ENCODE measurements at regions not wholly inside any gene's neighbourhood (a gene's known extent, or its start where the extent isn't known, plus 50 kb on each side); places are given as distances from the start of the nearest gene placed in this dataset.

DNA sequence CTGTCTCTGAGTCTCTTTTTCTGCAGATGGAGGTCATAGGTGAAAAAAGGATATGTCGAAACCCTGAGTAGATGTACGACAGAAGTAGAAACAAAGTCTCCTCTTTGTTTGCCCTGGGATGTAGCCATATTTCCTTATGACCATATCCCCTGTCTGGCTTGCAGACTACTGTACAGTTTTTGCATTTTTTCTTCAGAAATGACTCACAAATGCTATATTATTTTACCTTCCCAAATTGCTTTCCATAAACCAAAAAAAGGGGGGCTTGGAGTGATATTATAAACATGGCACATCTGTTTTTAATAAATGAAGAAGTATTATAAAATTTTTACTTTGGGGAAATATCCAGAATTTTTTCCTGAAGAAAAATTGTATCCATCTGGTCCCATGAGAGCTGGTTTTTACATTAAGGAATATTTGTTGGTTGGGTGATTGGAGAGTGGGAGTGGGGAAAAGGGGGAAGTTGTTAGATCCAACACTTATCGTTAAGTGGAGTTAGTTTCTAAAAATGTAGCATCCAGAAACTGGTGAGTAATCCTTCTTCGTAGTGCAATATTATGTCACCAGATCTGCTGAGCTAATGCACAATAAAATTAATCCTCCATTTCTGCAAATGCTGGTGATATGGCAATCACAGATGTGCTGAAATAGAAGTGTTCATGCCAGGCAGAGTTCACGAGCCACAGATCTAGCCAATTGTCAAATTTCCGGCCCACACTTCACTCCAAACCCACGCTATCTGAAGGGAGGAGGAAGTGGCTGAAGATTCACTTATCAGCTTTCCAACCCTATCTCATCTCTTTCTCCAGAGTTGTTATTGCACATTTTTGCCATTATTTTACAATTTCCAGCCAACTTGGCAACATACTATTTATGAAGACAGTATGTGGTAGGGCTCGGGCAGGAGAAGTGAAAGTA is 313.6 kb upstream of the ATP11B start:
- Mint-ChIP-seq H3K27ac (no peak overlapping the region), H3K4me3 (no peak overlapping the region), H3K27me3 (no peaks in the 10 kb centered on the region), H3K9me3 (peaks cover 2 to 6% of the 10 kb centered on the region in 2 donors), H3K36me3 (ENCODE audit: insufficient read depth) (no peaks in the 10 kb centered on the region), H3K4me1 (ENCODE audit: low read depth in 2 of 2) (no peaks in the 10 kb centered on the region)
- no peak for ATAC-seq (replicated peaks)
- DNase-seq: no peak

GRCh38 chr3:182482705-182483104 is 310.6 kb upstream of the ATP11B start:
- Mint-ChIP-seq H3K4me3 (no peak overlapping the region), H3K9me3 (peaks cover 0 to 6% of the 10 kb centered on the region in 2 donors), H3K27ac (no peak overlapping the region), H3K27me3 (no peaks in the 10 kb centered on the region), H3K4me1 (ENCODE audit: low read depth in 2 of 2) (no peaks in the 10 kb centered on the region), H3K36me3 (ENCODE audit: insufficient read depth) (no peaks in the 10 kb centered on the region)
- ATAC-seq (replicated peaks) (no peak), DNase-seq (no peak)

GRCh38 chr3:182484682-182485081 is 308.6 kb upstream of the ATP11B start:
- Mint-ChIP-seq H3K36me3 (ENCODE audit: insufficient read depth) (no peaks in the 10 kb centered on the region), H3K9me3 (peaks cover 0 to 6% of the 10 kb centered on the region in 2 donors), H3K4me1 (ENCODE audit: low read depth in 2 of 2) (no peaks in the 10 kb centered on the region), H3K27ac (no peak overlapping the region), H3K4me3 (no peak overlapping the region), H3K27me3 (no peaks in the 10 kb centered on the region)
- DNase-seq: no peak
- ATAC-seq (replicated peaks): no peak

DNA sequence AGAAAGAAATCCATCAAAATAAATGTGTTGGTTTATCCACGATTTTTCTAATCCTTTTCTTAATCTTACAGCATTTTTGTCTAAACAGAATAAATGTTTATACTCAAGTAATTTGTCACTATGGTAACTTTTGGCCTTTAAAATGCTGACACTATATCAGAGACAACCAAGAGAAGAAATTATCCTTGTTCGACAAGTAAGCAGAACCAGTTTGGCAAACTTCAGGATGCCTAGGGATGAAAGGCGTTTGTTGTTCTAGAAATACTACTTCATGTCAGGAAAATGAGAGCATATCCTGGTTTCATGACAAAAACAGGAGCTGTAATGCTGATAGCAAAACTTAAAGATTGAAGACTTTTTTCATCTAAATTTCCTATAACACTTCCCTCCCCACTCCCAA is 308.0 kb upstream of the ATP11B start:
- no peaks in the 10 kb centered on the region for H3K4me1 Mint-ChIP-seq (ENCODE audit: low read depth in 2 of 2)
- no peaks in the 10 kb centered on the region for H3K27me3 Mint-ChIP-seq
- DNase-seq (no peak), ATAC-seq (replicated peaks) (no peak)
- H3K9me3 Mint-ChIP-seq: peaks cover 0 to 6% of the 10 kb centered on the region in 2 donors
- no peak overlapping the region for H3K4me3 Mint-ChIP-seq
- no peaks in the 10 kb centered on the region for H3K36me3 Mint-ChIP-seq (ENCODE audit: insufficient read depth)
- H3K27ac Mint-ChIP-seq: no peak overlapping the region

GRCh38 chr3:182486463-182486862 is 306.8 kb upstream of the ATP11B start:
- no peaks in the 10 kb centered on the region for H3K4me1 Mint-ChIP-seq (ENCODE audit: low read depth in 2 of 2)
- no peak overlapping the region for H3K27ac Mint-ChIP-seq
- H3K36me3 Mint-ChIP-seq (ENCODE audit: insufficient read depth): no peaks in the 10 kb centered on the region
- H3K9me3 Mint-ChIP-seq: peaks cover 0 to 6% of the 10 kb centered on the region in 2 donors
- H3K27me3 Mint-ChIP-seq: no peaks in the 10 kb centered on the region
- no peak overlapping the region for H3K4me3 Mint-ChIP-seq
- DNase-seq (no peak), ATAC-seq (replicated peaks) (no peak)

- H3K9me3 Mint-ChIP-seq: peaks cover 0 to under 1% of the 10 kb centered on the region in 2 donors
- no peak overlapping the region for H3K4me3 Mint-ChIP-seq
- no peaks in the 10 kb centered on the region for H3K27me3 Mint-ChIP-seq
- no peak for DNase-seq
- H3K4me1 Mint-ChIP-seq (ENCODE audit: low read depth in 2 of 2): no peaks in the 10 kb centered on the region
- ATAC-seq (replicated peaks): no peak
- no peak overlapping the region for H3K27ac Mint-ChIP-seq
- no peaks in the 10 kb centered on the region for H3K36me3 Mint-ChIP-seq (ENCODE audit: insufficient read depth)
These were observed 306.2 kb upstream of the ATP11B start for GRCh38 chr3:182487143-182487542.

DNA sequence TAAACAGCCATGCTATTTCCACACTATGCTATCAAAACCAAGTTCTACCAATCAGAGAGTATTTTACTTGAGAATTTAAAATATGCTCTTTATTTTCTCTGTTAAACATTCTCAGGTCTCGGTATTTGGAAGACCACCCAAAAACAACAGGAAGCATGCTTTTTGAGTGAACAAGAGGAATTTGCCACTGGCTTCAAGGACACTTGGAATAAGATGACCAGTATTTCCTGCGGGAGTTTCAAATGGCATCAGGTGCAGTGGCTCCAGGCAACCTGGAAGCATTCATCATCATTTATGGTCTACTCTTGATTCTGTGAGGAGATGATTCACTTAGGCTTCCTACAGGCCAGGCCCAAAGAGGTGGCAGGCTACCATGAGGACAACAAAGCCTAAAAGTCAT is 305.7 kb upstream of the ATP11B start:
- no peak overlapping the region for H3K4me3 Mint-ChIP-seq
- no peak overlapping the region for H3K27ac Mint-ChIP-seq
- H3K27me3 Mint-ChIP-seq: no peaks in the 10 kb centered on the region
- ATAC-seq (replicated peaks) (no peak), DNase-seq (no peak)
- no peaks in the 10 kb centered on the region for H3K36me3 Mint-ChIP-seq (ENCODE audit: insufficient read depth)
- H3K9me3 Mint-ChIP-seq: no peaks in the 10 kb centered on the region
- H3K4me1 Mint-ChIP-seq (ENCODE audit: low read depth in 2 of 2): no peaks in the 10 kb centered on the region

GRCh38 chr3:182490596-182491491 is 302.5 kb upstream of the ATP11B start:
- no peaks in the 10 kb centered on the region for H3K36me3 Mint-ChIP-seq (ENCODE audit: insufficient read depth)
- H3K9me3 Mint-ChIP-seq: no peaks in the 10 kb centered on the region
- no peak overlapping the region for H3K4me3 Mint-ChIP-seq
- no peak overlapping the region for H3K27ac Mint-ChIP-seq
- no peak for DNase-seq
- no peak for ATAC-seq (replicated peaks)
- no peaks in the 10 kb centered on the region for H3K27me3 Mint-ChIP-seq
- no peaks in the 10 kb centered on the region for H3K4me1 Mint-ChIP-seq (ENCODE audit: low read depth in 2 of 2)

DNA sequence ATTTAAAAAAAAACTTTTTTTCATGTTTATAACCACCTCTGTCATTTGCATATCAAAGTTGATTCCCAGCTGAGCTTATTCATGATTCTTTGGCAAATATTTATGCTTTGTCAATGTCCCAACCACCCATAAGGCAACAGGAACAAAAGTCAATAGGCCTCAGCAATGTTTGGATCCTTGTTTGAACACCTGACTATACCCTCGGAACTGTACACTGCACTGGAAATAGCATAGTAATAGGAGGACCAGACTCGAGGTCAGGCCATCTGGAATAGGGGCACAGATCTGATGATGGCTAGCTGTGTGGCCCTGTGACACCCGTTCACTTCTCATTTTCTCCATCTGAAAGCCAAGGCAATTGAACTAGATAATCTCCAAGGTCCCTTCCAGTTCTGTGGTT is 301.7 kb upstream of the ATP11B start:
- Mint-ChIP-seq H3K9me3 (no peaks in the 10 kb centered on the region), H3K36me3 (ENCODE audit: insufficient read depth) (no peaks in the 10 kb centered on the region), H3K4me1 (ENCODE audit: low read depth in 2 of 2) (no peaks in the 10 kb centered on the region), H3K4me3 (no peak overlapping the region), H3K27ac (no peak overlapping the region), H3K27me3 (no peaks in the 10 kb centered on the region)
- ATAC-seq (replicated peaks) (no peak), DNase-seq (no peak)

DNA sequence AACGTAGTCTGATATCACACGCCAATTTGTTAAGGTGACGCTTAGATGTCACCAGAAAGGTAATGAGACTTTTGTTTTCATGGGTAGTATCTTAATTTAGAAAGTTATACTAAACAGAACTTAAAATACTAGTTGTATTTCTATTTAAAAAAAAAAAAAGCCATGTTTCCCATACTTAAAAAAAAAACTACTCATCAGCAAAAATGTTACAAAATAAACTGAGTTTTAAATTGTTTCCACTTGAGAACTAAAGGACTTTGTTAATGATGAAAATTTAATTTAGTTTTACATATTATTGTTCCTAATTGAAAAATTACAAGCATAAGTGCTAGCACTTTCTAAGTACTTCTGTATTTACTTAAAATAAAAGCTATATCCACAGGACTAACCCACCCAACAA is 300.8 kb upstream of the ATP11B start:
- H3K36me3 Mint-ChIP-seq (ENCODE audit: insufficient read depth): no peaks in the 10 kb centered on the region
- no peak for ATAC-seq (replicated peaks)
- H3K4me1 Mint-ChIP-seq (ENCODE audit: low read depth in 2 of 2): no peaks in the 10 kb centered on the region
- H3K4me3 Mint-ChIP-seq: no peak overlapping the region
- no peaks in the 10 kb centered on the region for H3K27me3 Mint-ChIP-seq
- no peak for DNase-seq
- H3K9me3 Mint-ChIP-seq: no peaks in the 10 kb centered on the region
- H3K27ac Mint-ChIP-seq: no peak overlapping the region

GRCh38 chr3:182500289-182500688 is 293.0 kb upstream of the ATP11B start:
- no peak for ATAC-seq (replicated peaks)
- Mint-ChIP-seq H3K9me3 (peaks cover 0 to under 1% of the 10 kb centered on the region in 2 donors), H3K27ac (no peak overlapping the region)

DNA sequence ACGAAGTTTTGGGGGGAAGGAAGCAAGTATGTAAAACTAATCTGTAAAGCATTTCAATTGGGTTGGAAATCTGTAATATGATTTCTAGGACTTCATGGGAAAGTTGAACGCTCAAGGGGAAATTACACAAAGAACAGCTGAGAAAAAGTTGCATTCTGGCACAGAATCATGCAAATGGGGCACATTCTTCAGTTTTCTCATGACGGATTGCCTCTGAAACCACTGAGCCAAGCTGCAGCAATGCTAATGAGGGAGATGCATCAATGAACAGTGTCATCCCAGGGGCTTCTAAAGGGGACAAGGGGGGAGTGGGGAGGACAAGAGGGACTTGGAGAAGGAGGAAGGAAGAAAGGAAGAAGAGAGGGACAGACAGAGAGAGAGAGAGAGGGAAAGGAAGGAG is 291.4 kb upstream of the ATP11B start:
- Mint-ChIP-seq H3K27me3 (peaks cover 10 to 11% of the 10 kb centered on the region in 2 donors), H3K9me3 (peaks cover 6 to 7% of the 10 kb centered on the region in 2 donors), H3K36me3 (ENCODE audit: insufficient read depth) (no peaks in the 10 kb centered on the region), H3K27ac (no peak overlapping the region), H3K4me3 (no peak overlapping the region), H3K4me1 (ENCODE audit: low read depth in 2 of 2) (no peaks in the 10 kb centered on the region)
- no peak for ATAC-seq (replicated peaks)
- DNase-seq: no peak

More at GRCh38 chr3:182500289-182500688, 293.0 kb upstream of the ATP11B start:
- DNase-seq: no peak
- H3K36me3 Mint-ChIP-seq (ENCODE audit: insufficient read depth): no peaks in the 10 kb centered on the region
- no peak overlapping the region for H3K4me3 Mint-ChIP-seq
- H3K27me3 Mint-ChIP-seq: peaks cover 2 to 3% of the 10 kb centered on the region in 2 donors
- no peaks in the 10 kb centered on the region for H3K4me1 Mint-ChIP-seq (ENCODE audit: low read depth in 2 of 2)

DNA sequence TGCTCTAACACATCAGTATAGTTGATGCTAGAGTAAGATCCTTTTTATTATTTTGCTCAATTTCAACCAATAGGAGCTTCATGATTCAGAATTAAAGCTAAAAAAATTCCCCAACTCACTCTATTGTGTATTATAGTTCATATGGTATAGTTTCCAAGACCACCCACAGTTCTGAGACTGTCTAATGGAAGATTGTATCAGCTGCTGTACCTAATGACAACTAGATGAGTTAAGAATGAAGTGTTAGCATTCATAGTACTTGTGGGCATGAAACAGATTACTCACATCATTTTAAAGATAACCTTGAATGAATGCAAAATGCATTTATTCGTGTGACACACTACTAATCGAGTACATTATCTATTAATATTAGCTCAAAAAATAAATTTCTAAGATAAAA is 289.9 kb upstream of the ATP11B start:
- no peak for DNase-seq
- H3K27me3 Mint-ChIP-seq: peaks cover 11 to 13% of the 10 kb centered on the region in 2 donors
- H3K4me1 Mint-ChIP-seq (ENCODE audit: low read depth in 2 of 2): no peaks in the 10 kb centered on the region
- no peak overlapping the region for H3K27ac Mint-ChIP-seq
- no peak for ATAC-seq (replicated peaks)
- H3K4me3 Mint-ChIP-seq: no peak overlapping the region
- peaks cover 6 to 7% of the 10 kb centered on the region in 2 donors for H3K9me3 Mint-ChIP-seq
- no peaks in the 10 kb centered on the region for H3K36me3 Mint-ChIP-seq (ENCODE audit: insufficient read depth)

All from effector memory CD8-positive, alpha-beta T cell (primary cell).